ENCODE measurements at regions not wholly inside any gene's neighbourhood (a gene's known extent, or its start where the extent isn't known, plus 50 kb on each side); places are given as distances from the start of the nearest gene placed in this dataset.

GRCh38 chr5:61215996-61216395 lies 53.7 kb upstream of the SMIM15 start:
- no peak for TF ChIP-seq CTCF (IDR thresholded peaks at IDR 0.05; ENCODE audit: unreplicated experiment)

GRCh38 chr5:61216741-61217140 lies 54.5 kb upstream of the SMIM15 start:
- Mint-ChIP-seq H3K27me3 (ENCODE audit: low read depth) (peaks cover 11% of the 10 kb centered on the region), H3K27ac (no peak overlapping the region), H3K4me3 (no peak overlapping the region), H3K9me3 (peaks cover 4% of the 10 kb centered on the region), H3K36me3 (no peaks in the 10 kb centered on the region), H3K4me1 (no peaks in the 10 kb centered on the region)
- no peak for TF ChIP-seq CTCF (IDR thresholded peaks at IDR 0.05; ENCODE audit: unreplicated experiment)
- DNase-seq (ENCODE audit: low spot score in 2 of 2, unreplicated experiment in 2 of 2), result no peak

More at GRCh38 chr5:61215996-61216395, 53.7 kb upstream of the SMIM15 start:
- no peak for DNase-seq (ENCODE audit: low spot score in 2 of 2, unreplicated experiment in 2 of 2)
- H3K4me3 Mint-ChIP-seq, result no peak overlapping the region
- H3K4me1 Mint-ChIP-seq, result no peaks in the 10 kb centered on the region
- H3K9me3 Mint-ChIP-seq, result no peaks in the 10 kb centered on the region
- no peak overlapping the region for H3K27ac Mint-ChIP-seq
- peaks cover 11% of the 10 kb centered on the region for H3K27me3 Mint-ChIP-seq (ENCODE audit: low read depth)
- H3K36me3 Mint-ChIP-seq, result no peaks in the 10 kb centered on the region

GRCh38 chr5:61217214-61217613 lies 54.9 kb upstream of the SMIM15 start:
- H3K36me3 Mint-ChIP-seq, result no peaks in the 10 kb centered on the region
- H3K4me3 Mint-ChIP-seq, result no peak overlapping the region
- no peak overlapping the region for H3K27ac Mint-ChIP-seq
- TF ChIP-seq CTCF (IDR thresholded peaks at IDR 0.05; ENCODE audit: unreplicated experiment), result no peak
- no peak for DNase-seq (ENCODE audit: low spot score in 2 of 2, unreplicated experiment in 2 of 2)
- no peaks in the 10 kb centered on the region for H3K4me1 Mint-ChIP-seq
- H3K9me3 Mint-ChIP-seq, result peaks cover 8% of the 10 kb centered on the region
- H3K27me3 Mint-ChIP-seq (ENCODE audit: low read depth), result peaks cover 11% of the 10 kb centered on the region

GRCh38 chr5:61228229-61228628 lies 66.0 kb upstream of the SMIM15 start:
- Mint-ChIP-seq H3K4me1 (peaks cover 7% of the 10 kb centered on the region), H3K27ac (no peak overlapping the region), H3K27me3 (ENCODE audit: low read depth) (no peaks in the 10 kb centered on the region), H3K4me3 (no peak overlapping the region), H3K9me3 (peaks cover 8% of the 10 kb centered on the region), H3K36me3 (no peaks in the 10 kb centered on the region)
- no peak for TF ChIP-seq CTCF (IDR thresholded peaks at IDR 0.05; ENCODE audit: unreplicated experiment)
- DNase-seq (ENCODE audit: low spot score in 2 of 2, unreplicated experiment in 2 of 2), result no peak

- no peak for TF ChIP-seq CTCF (IDR thresholded peaks at IDR 0.05; ENCODE audit: unreplicated experiment)
- Mint-ChIP-seq H3K4me3 (no peak overlapping the region), H3K27me3 (ENCODE audit: low read depth) (no peaks in the 10 kb centered on the region), H3K36me3 (no peaks in the 10 kb centered on the region), H3K9me3 (peaks cover 8% of the 10 kb centered on the region), H3K27ac (no peak overlapping the region), H3K4me1 (peaks cover 7% of the 10 kb centered on the region)
- DNase-seq (ENCODE audit: low spot score in 2 of 2, unreplicated experiment in 2 of 2), result no peak
These were observed 66.5 kb upstream of the SMIM15 start for GRCh38 chr5:61228691-61229280.

GRCh38 chr5:61229416-61229815 lies 67.1 kb upstream of the SMIM15 start:
- no peak for DNase-seq (ENCODE audit: low spot score in 2 of 2, unreplicated experiment in 2 of 2)

More at GRCh38 chr5:61229416-61229815, 67.1 kb upstream of the SMIM15 start:
- H3K27me3 Mint-ChIP-seq (ENCODE audit: low read depth), result no peaks in the 10 kb centered on the region
- H3K4me3 Mint-ChIP-seq, result no peak overlapping the region
- H3K27ac Mint-ChIP-seq, result no peak overlapping the region
- TF ChIP-seq CTCF (IDR thresholded peaks at IDR 0.05; ENCODE audit: unreplicated experiment), result no peak
- H3K9me3 Mint-ChIP-seq, result peaks cover 8% of the 10 kb centered on the region
- H3K36me3 Mint-ChIP-seq, result no peaks in the 10 kb centered on the region
- peaks cover 7% of the 10 kb centered on the region for H3K4me1 Mint-ChIP-seq
